Urothelium cell line (cell line): ENCODE measurements at regions not wholly inside any gene's neighbourhood (a gene's known extent, or its start where the extent isn't known, plus 50 kb on each side); places are given as distances from the start of the nearest gene placed in this dataset.
A peak's percentile ranks its signal among the peaks of the same experiment; 100 is the strongest.

Source experiments
- DNase-seq: peaks from one replicate; pipeline ENCODE4 v3.0.0; 2011; ENCODE audit warnings: low spot score, mixed read lengths
- FAIRE-seq: peaks from 2 replicates; lab custom pipeline; 2011; peaks lifted over from hg19 to GRCh38; lab: Jason Lieb, UNC

GRCh38 chr7:97601931-97602457 lies 129.9 kb upstream of the TAC1 start:
- FAIRE-seq = no peak
- no peak for DNase-seq

GRCh38 chr7:97620495-97620894 lies 111.4 kb upstream of the TAC1 start:
- FAIRE-seq = no peak

GRCh38 chr7:97623333-97623732 lies 108.6 kb upstream of the TAC1 start:
- FAIRE-seq = no peak

More at GRCh38 chr7:97620495-97620894, 111.4 kb upstream of the TAC1 start:
- no peak for DNase-seq

GRCh38 chr7:97630116-97630515 lies 101.8 kb upstream of the TAC1 start:
- no peak for FAIRE-seq

More at GRCh38 chr7:97623333-97623732, 108.6 kb upstream of the TAC1 start:
- no peak for DNase-seq

GRCh38 chr7:97635622-97636021 lies 96.3 kb upstream of the TAC1 start:
- FAIRE-seq = no peak
- no peak for DNase-seq

More at GRCh38 chr7:97630116-97630515, 101.8 kb upstream of the TAC1 start:
- DNase-seq = no peak

- DNase-seq (peak; percentile 79), FAIRE-seq (peak; percentile 13)
These were observed 92.8 kb upstream of the TAC1 start for GRCh38 chr7:97639036-97639435.

GRCh38 chr7:97659363-97660045 lies 72.4 kb upstream of the TAC1 start:
- no peak for DNase-seq
- FAIRE-seq = no peak

- FAIRE-seq (no peak), DNase-seq (no peak)
These were observed 64.5 kb upstream of the TAC1 start for GRCh38 chr7:97667359-97667758.

GRCh38 chr7:97671571-97671970 lies 60.3 kb upstream of the TAC1 start:
- FAIRE-seq (no peak), DNase-seq (no peak)

GRCh38 chr7:97680622-97681021 lies 51.3 kb upstream of the TAC1 start:
- FAIRE-seq (no peak), DNase-seq (no peak)
